ENCODE measurements at regions not wholly inside any gene's neighbourhood (a gene's known extent, or its start where the extent isn't known, plus 50 kb on each side); places are given as distances from the start of the nearest gene placed in this dataset.
"Not testable (repeated sequence)": the region's sequence is repeated elsewhere in the genome, so short reads cannot be mapped to it uniquely, and the experiment has no call there.

DNA sequence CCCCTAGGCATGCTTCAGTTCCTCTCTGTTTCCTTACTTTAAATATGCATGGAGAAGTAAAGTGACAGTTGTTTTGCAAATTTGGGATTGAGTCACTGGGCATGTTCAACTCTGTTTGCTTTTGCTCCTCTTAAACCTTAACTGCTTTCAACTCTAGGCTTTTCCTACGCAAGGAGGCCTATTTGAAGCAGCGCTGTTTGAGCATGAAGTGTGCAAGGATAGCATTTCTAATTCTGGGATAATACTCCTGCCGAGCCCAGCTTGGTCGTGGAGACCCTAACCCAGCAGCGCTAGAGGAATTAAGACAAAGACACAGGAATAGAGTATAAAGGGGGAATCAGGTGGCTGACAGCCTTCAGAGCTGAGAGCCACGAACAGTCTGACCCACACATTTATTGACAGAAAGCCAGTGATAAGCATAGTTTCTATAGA is 803.4 kb upstream of the CDH10 start:
- Mint-ChIP-seq H3K27ac (no peak overlapping the region), H3K4me1 (no peaks in the 10 kb centered on the region), H3K4me3 (no peak overlapping the region), H3K36me3 (no peaks in the 10 kb centered on the region), H3K27me3 (no peaks in the 10 kb centered on the region), H3K9me3 (peaks cover 6% of the 10 kb centered on the region)
- DNase-seq: no peak

DNA sequence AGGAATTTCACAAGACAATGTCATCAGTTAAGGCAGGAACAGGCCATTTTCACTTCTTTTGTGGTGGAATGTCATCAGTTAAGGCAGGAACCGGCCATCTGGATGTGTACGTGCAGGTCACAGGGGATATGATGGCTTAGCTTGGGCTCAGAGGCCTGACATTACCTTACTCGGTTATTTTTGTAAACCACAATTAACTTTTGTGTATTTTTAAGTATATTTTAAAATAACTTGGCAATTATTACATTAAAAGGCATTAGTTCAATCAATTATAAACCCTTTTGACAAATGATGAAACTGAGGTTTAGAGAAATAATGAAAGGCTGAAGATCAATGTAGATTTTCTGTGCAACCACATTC is 801.3 kb upstream of the CDH10 start:
- not testable (repeated sequence) for H3K9me3 Mint-ChIP-seq, H3K27me3 Mint-ChIP-seq, H3K4me3 Mint-ChIP-seq, H3K36me3 Mint-ChIP-seq, DNase-seq, H3K27ac Mint-ChIP-seq, H3K4me1 Mint-ChIP-seq

DNA sequence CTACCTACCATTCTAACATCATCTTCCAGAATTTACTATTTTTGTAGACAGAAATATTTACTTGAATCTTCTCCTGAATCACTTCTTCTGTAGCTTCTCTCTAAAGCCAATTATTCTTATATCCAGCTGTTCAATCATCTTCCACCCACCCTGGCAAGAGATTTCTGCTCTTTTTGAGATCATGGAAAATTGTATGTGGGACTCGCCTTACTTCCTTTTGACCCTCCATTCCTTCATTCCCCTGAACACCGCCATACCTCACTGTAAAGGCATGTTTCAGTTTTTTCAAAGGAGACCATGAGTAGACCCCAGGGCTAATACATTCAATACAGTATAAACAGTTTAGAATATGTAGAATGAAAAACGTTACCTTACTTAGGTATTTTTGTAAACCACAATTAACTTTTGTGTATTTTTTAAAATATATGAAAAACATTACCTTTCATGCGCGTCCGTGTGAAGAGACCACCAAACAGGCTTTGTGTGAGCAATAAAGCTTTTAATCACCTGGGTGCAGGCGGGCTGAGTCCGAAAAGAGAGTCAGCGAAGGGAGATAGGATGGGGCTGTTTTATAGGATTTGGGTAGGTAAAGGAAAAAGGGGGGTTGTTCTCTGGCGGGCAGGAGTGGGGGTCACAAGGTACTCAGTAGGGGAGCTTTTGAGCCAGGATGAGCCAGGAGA is 800.7 kb upstream of the CDH10 start:
- H3K27ac Mint-ChIP-seq, H3K9me3 Mint-ChIP-seq, DNase-seq, H3K36me3 Mint-ChIP-seq, H3K4me1 Mint-ChIP-seq, H3K27me3 Mint-ChIP-seq, H3K4me3 Mint-ChIP-seq: not testable (repeated sequence)

DNA sequence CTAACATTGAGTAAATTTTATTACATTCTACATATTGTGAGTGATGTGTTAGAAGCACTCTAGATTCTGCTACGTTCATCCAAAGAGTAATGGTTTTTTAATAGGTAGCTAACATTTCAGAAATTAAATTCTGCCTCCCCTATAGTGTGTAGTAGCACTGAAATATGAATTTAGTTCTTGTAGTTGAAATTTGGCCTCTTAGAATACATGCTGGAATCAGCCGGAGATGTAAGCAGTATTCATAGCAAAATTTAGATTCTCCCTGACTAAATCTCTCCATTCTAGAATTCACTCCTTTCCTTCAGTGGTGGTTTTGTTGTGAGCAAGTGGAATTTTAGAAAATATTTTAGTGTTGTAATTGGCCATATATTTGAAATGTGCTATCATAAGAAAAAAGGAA is 799.9 kb upstream of the CDH10 start:
- H3K27me3 Mint-ChIP-seq: no peaks in the 10 kb centered on the region
- H3K9me3 Mint-ChIP-seq: peaks cover 6% of the 10 kb centered on the region
- H3K36me3 Mint-ChIP-seq: no peaks in the 10 kb centered on the region
- H3K4me3 Mint-ChIP-seq: no peak overlapping the region
- no peaks in the 10 kb centered on the region for H3K4me1 Mint-ChIP-seq
- DNase-seq: no peak
- no peak overlapping the region for H3K27ac Mint-ChIP-seq

DNA sequence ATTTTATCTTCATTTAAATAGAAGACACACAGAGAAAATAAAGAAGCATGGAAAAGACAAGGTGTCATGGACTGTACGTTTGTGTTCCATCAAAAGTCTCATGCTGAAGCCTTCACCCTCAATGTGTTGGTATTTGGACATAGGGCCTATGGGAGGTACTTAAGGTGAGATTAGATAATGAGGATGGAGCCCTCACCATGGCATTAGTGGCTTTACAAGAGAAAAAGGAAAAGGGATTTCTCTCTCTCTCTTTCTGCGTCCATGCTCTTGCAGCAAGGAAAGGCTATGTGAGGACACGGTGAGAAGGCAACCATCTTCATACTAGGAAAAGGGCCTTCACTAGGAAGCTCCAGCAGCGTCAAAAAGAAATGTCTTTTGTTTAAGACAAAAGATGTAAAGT is 797.0 kb upstream of the CDH10 start:
- Mint-ChIP-seq H3K27ac (no peak overlapping the region), H3K27me3 (no peaks in the 10 kb centered on the region), H3K36me3 (no peaks in the 10 kb centered on the region), H3K4me1 (no peaks in the 10 kb centered on the region), H3K4me3 (no peak overlapping the region), H3K9me3 (peaks cover 5% of the 10 kb centered on the region)
- no peak for DNase-seq

DNA sequence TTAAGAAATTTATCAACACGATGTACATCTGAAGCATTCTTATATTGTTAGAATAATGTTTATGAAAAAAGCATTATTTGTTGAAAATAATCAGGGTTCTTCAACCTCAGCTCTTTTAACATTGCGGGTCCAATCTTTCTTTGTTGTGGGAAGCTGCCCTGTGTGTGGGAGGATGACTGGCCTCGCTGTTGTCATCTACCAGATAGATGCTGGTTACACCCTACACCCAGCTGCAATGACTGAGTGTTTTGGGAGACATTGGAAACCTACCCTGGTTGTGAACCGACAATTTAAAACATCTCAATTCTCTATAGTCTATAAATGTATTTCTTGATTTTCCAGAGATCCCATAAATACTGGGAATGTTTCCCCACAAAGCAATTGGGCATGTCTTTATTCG is 794.2 kb upstream of the CDH10 start:
- Mint-ChIP-seq H3K4me1 (no peaks in the 10 kb centered on the region), H3K27me3 (no peaks in the 10 kb centered on the region), H3K4me3 (no peak overlapping the region), H3K36me3 (no peaks in the 10 kb centered on the region), H3K9me3 (peaks cover 4% of the 10 kb centered on the region), H3K27ac (no peak overlapping the region)
- no peak for DNase-seq

DNA sequence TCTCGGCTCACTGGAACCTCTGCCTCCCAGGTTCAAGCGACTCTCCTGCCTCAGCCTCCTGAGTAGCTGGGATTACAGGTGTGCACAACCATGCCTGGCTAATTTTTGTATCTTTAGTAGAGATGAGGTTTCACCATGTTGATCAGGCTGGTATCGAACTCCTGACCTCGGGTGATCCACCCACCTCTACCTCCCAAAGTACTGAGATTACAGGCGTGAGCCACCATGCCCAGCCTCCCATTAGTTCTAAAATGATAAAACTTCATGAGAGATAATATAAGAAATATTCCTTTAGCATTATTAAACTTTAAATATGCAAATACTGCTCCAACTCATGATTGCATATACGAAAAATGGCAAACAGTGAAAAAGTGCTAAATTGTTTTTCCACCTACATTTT is 793.6 kb upstream of the CDH10 start:
- H3K4me1 Mint-ChIP-seq, DNase-seq, H3K4me3 Mint-ChIP-seq, H3K27me3 Mint-ChIP-seq, H3K36me3 Mint-ChIP-seq, H3K9me3 Mint-ChIP-seq, H3K27ac Mint-ChIP-seq: not testable (repeated sequence)

DNA sequence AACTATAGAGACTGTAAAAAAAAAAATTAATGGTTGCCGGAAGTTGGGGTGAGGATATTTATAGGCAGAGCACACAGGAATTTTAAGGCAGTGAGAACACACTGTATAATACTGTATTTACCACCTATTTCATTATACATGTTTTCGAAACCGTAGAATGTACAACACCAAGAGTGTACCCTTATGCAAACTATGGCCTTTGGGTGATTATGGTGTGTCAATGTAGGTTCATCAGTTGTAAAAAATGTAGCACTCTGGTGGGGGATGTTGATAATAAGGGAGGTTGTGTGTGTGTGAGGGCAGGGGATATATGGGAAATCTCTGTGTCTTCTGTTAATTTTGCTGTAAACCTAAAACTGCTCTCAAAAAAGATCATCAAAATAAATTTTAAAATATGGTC is 791.7 kb upstream of the CDH10 start:
- no peak for DNase-seq
- no peak overlapping the region for H3K27ac Mint-ChIP-seq
- peaks cover 5% of the 10 kb centered on the region for H3K9me3 Mint-ChIP-seq
- H3K27me3 Mint-ChIP-seq: no peaks in the 10 kb centered on the region
- no peaks in the 10 kb centered on the region for H3K36me3 Mint-ChIP-seq
- no peak overlapping the region for H3K4me3 Mint-ChIP-seq
- no peaks in the 10 kb centered on the region for H3K4me1 Mint-ChIP-seq

DNA sequence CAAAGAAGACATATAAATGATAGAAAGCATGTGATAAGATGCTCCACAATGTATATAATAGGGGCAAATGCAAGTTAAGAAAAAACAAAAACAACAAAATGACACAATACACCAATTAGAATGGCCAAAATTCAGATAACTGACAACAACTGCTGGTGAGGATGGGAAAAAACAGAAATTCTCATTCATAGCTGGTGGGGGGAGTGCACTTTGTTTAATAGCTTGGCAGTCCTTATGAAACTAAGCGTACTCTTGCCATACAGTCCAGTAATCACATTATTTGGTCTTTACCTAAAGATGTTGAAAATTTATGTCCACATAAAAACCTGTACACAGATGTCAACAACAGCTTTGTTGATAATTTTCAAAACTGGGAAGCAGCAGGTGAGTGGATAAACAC is 791.1 kb upstream of the CDH10 start:
- Mint-ChIP-seq H3K4me1 (no peaks in the 10 kb centered on the region), H3K9me3 (peaks cover 5% of the 10 kb centered on the region), H3K27me3 (no peaks in the 10 kb centered on the region), H3K4me3 (no peak overlapping the region), H3K36me3 (no peaks in the 10 kb centered on the region), H3K27ac (no peak overlapping the region)
- no peak for DNase-seq

DNA sequence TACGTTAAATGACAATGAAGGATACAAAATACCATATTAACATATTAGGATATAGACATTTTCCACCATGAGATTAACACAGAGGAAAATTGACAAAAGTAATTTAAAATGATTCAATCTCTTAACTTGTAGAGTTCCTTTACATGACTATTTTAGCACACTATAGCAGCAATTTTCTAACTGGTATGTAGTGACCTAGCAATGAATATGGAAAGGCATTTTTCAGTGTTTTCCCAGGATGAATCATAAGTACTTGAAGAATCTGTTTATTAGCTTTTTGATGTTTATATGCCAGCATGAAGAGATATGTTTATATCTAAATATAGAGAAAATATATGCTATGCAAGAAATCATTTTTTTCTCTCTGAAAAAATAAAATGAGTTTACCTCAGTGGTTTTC is 782.5 kb upstream of the CDH10 start:
- Mint-ChIP-seq H3K4me3 (no peak overlapping the region), H3K4me1 (no peaks in the 10 kb centered on the region), H3K27ac (no peak overlapping the region), H3K36me3 (no peaks in the 10 kb centered on the region), H3K27me3 (no peaks in the 10 kb centered on the region), H3K9me3 (peaks cover 4% of the 10 kb centered on the region)
- DNase-seq: no peak

DNA sequence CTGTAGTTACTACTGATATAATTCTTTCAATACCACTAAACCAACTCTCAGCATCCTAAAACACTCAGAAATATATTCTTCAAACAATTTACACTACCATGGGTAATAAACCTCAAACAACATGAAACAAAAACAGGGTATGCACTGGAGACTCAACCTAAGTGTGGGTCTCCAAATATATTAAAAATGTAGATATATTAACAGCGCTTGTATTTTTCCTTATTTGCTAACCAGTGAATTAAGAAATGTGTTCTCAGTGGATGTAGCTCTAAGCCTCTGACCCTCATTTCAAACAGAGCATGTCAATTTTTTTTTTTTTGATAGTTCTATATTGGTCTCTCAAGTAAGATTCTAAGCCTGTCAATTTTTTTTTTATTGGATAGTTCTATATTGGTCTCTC is 778.5 kb upstream of the CDH10 start:
- no peaks in the 10 kb centered on the region for H3K27me3 Mint-ChIP-seq
- no peak for DNase-seq
- no peaks in the 10 kb centered on the region for H3K36me3 Mint-ChIP-seq
- no peak overlapping the region for H3K27ac Mint-ChIP-seq
- H3K4me1 Mint-ChIP-seq: no peaks in the 10 kb centered on the region
- H3K9me3 Mint-ChIP-seq: peaks cover 4% of the 10 kb centered on the region
- H3K4me3 Mint-ChIP-seq: no peak overlapping the region

DNA sequence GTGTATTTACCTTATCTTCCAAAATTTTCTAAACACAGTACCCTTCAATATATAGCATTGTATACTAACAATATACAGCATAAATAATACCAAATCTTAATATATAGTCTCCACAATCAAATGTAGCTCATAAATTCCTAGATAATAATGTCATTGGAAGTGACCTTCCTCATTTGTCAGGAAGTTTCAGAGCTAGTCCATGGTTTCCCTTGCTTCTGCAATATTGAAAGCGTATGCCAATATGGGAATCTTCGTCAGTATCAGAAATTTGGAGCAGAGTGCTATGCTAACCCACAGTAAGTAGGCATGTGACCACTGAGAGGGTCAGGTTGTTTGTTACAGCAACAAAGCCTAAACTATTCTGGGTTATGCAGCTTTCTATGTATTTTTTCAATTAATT is 774.9 kb upstream of the CDH10 start:
- Mint-ChIP-seq H3K9me3 (peaks cover under 1% of the 10 kb centered on the region), H3K4me1 (no peaks in the 10 kb centered on the region), H3K27me3 (no peaks in the 10 kb centered on the region), H3K36me3 (no peaks in the 10 kb centered on the region), H3K27ac (no peak overlapping the region), H3K4me3 (no peak overlapping the region)
- no peak for DNase-seq

DNA sequence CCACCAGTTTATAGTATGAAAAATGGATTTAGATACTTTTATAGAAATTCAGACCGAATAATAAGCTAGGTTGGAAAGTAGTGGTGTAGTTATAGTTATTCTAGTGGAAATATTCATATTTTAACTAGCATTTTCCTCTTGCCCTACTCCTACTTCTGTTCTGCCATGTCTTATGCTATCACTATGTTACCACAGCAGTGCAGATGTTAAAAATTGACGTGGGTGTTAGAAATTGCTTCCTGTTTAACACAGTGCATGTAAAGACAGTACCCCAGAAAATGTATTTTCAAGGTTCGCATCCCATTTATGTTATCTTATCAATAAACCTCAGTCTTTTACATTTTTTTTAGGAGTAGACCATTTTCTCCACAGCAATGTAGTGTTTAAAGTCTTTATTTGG is 774.2 kb upstream of the CDH10 start:
- no peak for DNase-seq
- Mint-ChIP-seq H3K27ac (no peak overlapping the region), H3K27me3 (no peaks in the 10 kb centered on the region), H3K9me3 (no peaks in the 10 kb centered on the region), H3K36me3 (no peaks in the 10 kb centered on the region), H3K4me1 (no peaks in the 10 kb centered on the region), H3K4me3 (no peak overlapping the region)

DNA sequence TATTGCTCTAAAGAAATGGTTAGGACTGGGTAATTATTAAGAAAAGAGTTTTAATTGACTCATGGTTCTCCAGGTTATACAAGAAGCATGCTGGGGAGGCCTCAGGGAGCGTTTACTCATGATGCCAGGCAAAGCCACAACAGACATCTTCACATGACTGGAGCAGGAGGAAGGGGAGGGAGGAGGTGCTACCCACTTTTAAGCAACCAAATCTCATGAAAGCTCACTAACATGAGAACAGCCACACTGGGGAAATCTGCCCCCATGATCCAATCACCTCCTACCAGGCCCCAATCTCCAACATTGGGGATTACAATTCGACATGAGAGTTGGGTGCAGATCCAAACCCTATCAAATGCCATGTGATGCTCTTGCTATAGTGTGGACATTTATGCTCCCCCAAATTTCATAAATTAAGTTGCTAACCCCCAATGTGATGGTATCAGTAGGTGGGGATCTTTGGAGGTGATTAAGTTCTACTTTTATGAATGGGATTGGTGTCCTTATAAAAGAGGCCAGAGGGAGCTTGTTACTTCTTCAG is 773.6 kb upstream of the CDH10 start:
- no peak overlapping the region for H3K27ac Mint-ChIP-seq
- no peaks in the 10 kb centered on the region for H3K4me1 Mint-ChIP-seq
- H3K9me3 Mint-ChIP-seq: no peaks in the 10 kb centered on the region
- no peaks in the 10 kb centered on the region for H3K27me3 Mint-ChIP-seq
- no peak for DNase-seq
- H3K4me3 Mint-ChIP-seq: no peak overlapping the region
- no peaks in the 10 kb centered on the region for H3K36me3 Mint-ChIP-seq

DNA sequence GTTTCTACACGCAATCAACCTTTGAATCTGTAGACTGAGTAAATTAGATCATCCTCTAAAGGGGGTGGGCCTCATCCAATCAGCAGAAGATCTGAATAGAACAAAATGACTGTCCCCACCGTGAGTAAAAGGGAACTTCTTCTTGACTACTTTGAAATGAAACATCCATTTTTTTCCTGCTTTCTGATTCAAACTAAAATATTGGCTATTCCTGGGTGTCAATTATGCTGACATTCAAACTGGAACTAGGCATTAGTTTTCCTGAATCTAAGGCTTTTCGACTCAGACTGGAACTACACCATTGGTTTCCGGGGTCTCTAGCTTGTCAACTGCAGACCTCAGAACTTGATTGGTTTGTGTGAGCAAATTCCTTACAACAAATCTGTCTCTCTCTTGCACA is 772.2 kb upstream of the CDH10 start:
- H3K4me1 Mint-ChIP-seq: no peaks in the 10 kb centered on the region
- H3K27me3 Mint-ChIP-seq: no peaks in the 10 kb centered on the region
- DNase-seq: no peak
- H3K9me3 Mint-ChIP-seq: peaks cover 1% of the 10 kb centered on the region
- no peak overlapping the region for H3K4me3 Mint-ChIP-seq
- H3K27ac Mint-ChIP-seq: no peak overlapping the region
- no peaks in the 10 kb centered on the region for H3K36me3 Mint-ChIP-seq

DNA sequence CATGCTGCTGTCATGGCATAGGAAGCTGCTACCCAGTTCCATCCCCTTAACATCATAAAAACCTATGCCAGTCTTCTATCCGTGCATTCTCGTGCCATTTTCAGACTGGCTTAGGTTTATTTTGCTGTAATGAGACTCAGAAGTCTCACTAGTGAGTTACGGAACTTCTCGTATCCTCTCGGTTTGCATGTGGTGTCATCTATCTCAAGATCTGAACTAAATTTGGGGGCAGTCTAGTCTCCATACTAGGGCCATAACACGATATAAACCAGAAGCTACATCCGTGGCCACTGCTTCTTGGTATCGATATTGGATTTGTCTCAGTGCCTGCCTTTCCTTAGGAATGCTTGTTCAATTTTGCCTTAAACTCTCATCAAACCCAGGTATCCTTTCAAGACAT is 771.2 kb upstream of the CDH10 start:
- no peak overlapping the region for H3K4me3 Mint-ChIP-seq
- DNase-seq: no peak
- no peaks in the 10 kb centered on the region for H3K27me3 Mint-ChIP-seq
- H3K4me1 Mint-ChIP-seq: no peaks in the 10 kb centered on the region
- no peaks in the 10 kb centered on the region for H3K36me3 Mint-ChIP-seq
- peaks cover 4% of the 10 kb centered on the region for H3K9me3 Mint-ChIP-seq
- no peak overlapping the region for H3K27ac Mint-ChIP-seq

Data from activated naive CD8-positive, alpha-beta T cell treated with anti-CD3 and anti-CD28 coated beads for 36 hours (primary cell).